EH (cell line): ENCODE measurements at regions not wholly inside any gene's neighbourhood (a gene's known extent, or its start where the extent isn't known, plus 50 kb on each side); places are given as distances from the start of the nearest gene placed in this dataset.

Source experiments
- DNase-seq: peaks from one replicate; pipeline ENCODE4 v3.0.0-alpha.2; 2015; ENCODE audit warnings: low read depth

DNA sequence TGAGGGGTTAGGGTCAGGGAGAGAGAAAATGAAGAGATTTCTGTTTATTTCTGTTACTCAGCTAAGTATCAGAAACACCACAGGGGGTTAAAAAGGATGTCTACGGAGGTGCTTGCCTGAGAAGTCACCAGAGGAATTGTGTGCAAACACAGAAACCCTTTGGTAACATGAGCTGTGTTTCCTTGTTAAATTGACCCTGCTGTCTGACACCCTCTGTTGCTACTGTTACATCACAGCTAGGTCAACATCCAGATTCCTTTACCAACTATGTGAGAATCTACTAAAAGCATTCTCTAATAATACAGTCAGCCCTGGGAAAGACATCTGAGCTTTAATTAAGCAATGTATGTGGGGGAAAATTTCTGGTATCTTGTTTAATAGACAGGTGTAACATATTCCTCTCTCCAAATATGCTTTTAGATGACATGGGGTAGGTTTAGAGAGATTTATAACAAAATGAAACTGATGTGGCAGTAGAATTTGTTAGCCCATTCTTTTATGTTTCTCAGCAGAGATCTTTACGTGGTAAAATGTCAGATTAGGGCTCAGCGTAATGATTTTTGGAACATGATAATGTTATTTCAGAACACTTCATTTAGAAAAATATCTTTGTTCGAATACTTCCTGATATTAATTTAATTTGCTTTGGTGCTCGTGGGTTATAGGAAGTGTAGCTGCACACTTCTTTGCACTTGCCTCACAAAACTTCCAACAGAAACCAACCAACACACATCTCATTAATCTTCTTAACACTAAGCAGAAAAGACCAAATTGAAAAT, 168.0 kb upstream of the AHR start:
- DNase-seq: peak; percentile 91

DNA sequence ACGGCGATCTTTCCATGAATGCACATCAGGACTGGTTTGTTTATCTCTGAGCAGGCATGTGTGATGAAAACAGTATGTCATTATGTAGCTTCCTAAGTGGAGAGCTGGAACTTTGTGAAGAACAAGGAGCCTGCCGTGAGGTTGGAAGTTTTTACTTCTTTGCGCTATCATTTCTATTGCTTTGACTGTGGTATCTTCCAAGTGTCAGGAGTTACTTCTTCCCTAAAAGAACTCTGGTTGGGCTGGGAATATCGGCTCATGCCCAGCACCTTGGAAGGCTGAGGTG, 167.4 kb upstream of the AHR start:
- DNase-seq: peak; percentile 20

DNA sequence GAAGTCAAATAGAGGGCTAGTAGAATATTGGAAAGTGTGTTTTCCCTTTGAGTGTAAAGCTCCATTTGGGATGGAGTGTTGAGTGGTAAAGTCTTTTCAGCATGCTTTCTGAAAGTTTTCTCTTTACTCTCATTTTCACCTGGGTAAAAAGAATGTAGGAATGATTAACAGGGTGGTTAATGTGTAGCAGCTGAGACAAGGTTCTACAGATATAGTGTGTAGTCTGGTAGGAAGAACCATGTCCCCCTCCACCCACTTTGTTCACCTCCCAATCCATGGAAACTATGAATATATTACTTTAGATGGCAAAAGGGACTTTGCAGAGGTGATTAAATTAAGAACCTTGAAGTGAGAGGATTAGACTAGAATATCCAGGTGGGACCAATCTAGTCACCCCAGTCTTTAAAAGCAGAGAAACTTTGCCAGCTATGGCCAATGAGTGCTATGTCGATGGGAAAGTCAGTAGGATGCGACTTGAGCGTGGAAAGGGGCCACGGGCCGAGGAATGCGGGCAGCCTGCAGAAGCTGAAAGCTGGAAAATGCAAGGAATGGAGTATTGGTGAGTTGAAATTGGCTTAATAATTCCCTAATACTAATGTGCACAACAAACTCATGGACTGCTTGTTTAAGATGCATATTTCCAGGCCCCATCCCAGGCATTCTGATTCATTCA, 166.3 kb upstream of the AHR start:
- no peak for DNase-seq

DNA sequence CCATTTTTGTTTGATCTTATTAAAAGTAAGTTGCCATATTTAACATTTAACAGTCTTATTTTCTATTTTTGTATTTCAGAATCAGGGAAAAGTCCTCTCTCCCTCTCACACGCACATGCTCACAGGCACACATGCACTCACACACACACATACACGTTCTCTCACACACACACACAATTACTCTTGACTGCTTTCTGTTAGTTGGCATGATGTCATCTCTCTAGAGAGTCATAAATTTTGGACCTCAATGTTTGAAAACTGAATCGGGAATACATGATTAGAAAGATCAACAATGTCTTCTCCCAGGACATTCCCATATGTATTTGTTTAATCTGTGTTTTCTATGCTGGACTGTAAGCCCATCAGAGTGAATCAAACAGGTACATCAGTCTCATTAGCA, 165.7 kb upstream of the AHR start:
- DNase-seq: no peak

DNA sequence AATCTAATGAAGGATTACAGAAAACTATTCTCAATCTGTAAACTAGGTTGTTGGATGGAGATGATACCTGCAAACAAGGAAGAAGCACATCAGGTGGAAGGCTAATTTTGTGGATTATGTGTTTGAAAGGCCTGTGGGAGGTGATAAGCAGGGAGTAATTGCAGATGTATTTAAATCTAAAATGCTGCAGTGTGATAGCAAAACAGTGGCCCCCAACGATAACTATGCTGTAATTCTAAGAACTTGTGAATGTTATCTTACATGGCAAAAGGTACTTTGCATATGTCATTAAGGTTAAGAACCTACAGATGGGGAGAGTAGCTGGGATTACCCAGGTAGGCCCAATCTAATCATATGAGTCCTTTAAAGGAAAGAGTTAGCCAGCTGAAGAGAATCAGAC, 164.5 kb upstream of the AHR start:
- DNase-seq: no peak

DNA sequence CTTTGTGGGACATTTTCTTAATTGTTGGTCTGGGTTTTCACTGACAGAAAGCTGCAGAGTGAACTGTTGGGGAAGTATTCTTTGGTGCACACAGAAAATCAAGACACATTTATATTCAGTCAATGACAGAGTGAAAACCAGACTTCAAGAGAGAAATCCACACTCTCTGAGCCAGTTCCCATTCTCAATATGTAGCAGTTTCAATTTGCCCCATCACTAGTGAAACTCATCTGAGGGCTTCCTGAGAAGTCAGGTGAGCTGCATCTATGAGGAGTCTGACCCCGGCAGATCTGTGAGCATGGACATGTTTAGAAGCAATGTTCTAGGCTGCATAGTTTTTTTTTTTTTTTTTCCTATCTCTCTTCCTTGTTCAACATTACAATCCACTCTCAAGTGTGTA, 163.7 kb upstream of the AHR start:
- no peak for DNase-seq

DNA sequence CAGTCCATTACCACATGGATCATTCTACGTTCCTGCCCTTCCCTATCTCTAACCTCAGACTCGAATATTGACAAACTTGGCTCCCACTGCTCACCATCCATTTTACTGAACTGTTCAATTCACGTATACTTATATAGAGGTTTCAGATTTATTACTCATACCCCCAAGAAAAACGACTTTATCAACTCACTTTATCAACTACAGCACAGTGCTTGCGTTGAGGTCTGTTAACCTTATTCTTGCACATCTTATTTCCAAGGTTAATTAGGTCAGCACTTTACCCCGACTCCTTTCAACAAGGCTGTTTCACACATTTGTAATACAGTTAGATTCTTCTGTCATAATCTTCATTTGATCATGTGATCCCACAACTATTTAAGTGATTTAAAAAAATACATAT, 162.3 kb upstream of the AHR start:
- DNase-seq: no peak

DNA sequence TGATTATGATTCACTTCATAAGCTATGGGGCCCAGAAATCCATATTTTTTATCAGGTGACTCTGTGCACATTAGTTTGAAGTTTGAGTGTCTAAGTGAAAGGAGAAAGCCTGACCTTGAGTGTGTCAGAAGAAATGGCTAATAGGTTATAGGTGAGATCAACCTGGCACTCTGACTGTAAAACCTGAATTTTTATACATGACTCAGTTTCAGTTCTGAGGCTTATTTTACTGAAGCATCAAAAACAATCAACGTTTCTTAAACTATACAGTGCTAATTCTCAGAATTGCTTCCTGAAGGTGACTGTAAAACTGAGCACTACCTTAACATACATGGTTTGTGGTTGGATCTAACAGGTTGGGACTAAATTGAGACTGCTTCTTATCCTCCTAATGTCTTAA, 159.4 kb upstream of the AHR start:
- no peak for DNase-seq

DNA sequence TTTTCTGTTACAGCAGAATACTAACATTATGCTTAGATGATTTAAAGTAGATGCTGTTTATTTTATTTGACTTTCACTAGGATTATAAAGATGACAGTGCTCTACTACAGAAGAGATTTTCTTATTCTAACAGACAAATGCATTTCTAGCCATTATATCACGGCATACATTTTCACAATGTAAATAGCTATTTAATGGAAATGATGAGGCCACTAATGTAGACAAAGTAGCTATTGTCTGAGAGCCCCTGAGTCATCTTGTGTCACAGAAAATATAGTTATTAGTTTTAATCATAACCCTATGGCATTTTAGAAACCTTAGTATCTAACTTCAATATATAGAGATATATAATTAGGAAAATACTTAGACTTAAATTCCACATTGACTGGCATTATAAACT, 158.0 kb upstream of the AHR start:
- no peak for DNase-seq

DNA sequence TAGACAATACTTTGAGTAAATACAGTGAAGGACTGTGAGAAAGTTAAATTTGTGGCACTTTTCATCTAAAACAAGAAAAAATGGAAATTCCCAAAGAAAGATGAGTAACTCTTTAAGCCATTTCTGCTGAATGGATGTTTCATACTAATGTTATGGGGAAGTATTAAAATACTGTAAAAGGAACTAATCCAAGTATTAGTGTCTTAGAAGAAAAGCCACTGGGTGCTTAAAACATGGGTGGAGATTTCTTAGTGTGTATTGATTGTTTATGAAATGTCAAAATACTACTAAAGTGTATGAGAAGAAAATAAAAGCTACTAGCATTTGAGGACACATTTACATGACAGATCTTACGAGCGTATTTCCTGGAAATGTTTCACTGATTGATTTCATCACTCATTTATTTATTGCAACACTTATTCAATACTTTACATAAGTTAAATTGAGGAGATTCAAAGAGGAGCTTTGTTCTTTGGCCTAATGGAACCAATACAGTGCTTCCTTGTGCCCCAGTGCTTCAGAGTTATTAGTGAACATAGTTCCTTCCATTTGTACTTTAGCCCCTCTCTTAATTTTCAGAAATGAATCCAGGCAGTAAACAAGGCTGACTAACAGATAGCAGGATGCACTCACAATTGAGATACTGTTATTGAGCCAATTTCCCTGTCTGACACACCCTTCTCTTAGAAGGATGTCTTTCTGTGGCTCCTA, 155.5 kb upstream of the AHR start:
- DNase-seq: peak; percentile 35

DNA sequence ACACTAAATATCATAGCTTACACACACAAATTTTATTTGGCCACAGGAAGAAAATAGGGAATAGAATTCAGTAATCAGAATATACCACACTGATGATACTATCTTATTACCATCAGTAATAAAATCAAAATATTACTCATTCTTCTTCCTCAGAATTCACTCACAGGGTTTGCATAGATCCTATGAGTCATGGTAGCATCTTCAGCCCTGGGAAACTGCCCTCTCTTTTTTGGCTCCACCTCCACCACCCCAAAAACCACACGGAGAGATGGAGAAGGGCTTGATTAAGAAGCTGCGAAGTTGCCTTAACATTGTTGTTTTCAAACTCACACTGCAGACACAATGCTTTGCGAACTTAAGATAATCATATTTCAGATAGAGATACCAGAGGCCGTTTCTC, 154.1 kb upstream of the AHR start:
- DNase-seq: peak; percentile 90

DNA sequence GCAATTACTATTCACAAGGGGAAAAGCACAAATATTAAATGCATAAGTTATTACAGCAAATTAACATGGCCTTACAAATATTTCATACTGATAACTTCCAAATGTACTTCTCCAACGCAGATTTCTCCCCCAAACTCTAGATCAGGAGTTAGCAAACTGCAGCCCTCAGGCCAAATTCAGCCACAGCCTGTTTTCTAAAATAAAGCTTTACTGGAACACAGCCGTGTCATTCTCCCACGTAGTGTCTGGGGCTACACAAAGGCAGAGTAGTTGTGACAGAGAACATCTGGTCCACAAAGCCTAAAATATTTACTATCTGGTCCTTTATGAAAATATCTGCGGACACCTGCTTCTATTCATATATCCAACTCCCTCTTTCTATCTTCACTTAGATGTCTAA, 151.8 kb upstream of the AHR start:
- no peak for DNase-seq

DNA sequence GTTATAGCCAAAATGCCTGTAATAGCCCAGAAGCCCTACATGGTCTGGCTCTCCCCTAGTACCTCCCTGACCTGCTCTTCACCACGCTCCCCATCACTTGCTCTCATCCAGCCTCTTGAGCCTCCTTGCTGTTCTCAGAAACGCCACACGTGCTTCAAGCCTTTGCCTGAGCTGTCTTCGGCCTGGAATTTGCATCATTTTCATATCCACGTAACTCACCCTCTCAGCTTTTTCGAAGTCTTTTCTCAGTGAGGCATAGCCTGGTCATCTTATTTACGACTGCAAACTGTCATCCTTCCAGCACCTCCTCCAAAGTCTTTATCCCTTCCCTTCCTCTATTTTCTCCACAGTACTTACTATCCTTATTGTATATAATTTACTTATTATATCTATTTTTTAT, 151.0 kb upstream of the AHR start:
- DNase-seq: peak; percentile 54

DNA sequence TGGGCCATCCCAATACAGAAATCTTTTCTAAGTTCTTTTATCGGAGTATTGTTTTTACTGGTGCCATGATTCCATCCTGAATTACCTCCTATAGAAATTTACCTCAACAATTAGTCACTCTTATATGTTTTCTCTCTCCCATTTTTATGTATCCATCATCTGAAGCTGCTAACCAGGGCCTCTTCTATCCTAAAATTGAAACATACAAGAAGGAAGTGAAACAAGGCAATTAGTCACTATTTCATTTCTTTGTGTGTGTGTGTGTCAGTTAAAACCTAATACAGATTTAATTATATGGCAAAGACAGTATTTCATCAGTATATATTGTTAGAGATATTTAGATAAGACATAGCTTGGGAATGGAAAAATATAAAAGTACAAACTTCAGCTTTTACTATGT, 148.4 kb upstream of the AHR start:
- DNase-seq: no peak

DNA sequence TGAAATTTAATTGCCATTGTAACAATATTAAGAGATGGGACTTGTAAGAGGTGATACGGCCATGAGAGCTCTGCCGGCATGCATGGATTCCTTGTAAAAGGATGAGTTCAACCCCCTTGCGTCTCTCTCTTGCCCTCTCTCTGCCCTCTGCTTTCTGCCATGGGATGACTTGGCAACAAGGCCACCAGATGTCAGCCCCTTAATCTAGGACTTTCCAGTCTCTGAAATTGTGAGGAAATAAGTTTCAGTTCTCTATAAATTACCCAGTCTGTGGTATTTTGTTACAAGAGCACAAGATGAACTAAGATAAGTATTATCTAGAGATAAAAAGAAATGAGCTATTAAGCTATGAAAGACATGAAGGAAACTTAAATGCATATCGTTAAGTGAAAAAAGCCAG, 145.7 kb upstream of the AHR start:
- DNase-seq: no peak

DNA sequence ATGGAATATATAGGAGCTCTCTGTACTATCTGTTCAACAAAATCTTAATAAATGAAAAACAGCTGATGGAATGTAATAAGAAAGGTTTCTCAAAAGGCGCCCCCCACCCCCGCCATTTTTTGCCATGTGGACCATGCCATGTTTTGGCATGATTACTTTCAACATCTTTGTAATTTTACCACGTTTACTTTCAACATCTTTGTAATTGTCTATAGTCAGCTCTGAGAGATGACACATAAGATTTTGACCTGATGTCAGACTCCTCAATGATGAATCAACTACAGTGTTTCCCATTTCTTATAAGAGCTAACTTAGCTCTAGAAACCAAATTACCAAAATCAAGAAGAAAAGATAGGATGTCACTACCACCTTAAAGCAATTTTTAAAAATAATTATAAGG, 144.9 kb upstream of the AHR start:
- DNase-seq: peak; percentile 18

DNA sequence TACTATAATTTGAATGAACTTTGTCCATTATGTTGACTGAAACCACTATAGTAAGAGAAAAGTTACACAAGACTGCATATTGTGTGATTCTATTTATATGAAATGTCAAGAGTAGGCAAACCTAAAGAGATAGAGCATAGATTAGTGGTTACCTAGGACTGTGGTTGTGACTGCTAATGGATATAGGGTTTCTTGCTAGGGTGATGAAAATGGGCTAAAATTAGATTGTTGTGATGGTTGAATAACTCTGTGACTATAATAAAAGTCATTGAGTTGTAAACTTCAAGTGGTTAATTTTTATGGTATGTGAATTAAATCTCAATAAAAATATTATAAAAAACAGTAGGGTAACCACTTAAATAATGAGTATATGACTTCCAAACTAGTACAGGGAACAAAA, 142.9 kb upstream of the AHR start:
- DNase-seq: no peak

DNA sequence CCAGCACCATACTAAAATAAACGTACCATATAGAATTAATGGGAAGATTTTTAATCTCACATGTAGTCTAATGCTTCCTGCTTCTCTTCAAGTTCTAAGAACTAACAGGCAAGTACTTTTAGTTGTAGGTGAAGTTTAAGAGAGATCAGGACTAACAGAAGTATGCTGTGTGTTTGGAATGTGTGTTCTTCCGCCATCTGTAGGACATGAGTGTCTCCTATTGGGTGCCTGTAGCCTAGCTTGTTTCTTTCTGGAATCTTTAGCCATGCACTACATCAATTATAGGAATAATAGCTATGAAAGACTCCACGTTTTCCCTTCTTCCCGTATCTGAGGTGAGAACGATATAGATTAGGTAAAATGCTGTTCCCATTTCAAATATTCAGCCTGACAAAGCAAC, 140.2 kb upstream of the AHR start:
- DNase-seq: peak; percentile 20

DNA sequence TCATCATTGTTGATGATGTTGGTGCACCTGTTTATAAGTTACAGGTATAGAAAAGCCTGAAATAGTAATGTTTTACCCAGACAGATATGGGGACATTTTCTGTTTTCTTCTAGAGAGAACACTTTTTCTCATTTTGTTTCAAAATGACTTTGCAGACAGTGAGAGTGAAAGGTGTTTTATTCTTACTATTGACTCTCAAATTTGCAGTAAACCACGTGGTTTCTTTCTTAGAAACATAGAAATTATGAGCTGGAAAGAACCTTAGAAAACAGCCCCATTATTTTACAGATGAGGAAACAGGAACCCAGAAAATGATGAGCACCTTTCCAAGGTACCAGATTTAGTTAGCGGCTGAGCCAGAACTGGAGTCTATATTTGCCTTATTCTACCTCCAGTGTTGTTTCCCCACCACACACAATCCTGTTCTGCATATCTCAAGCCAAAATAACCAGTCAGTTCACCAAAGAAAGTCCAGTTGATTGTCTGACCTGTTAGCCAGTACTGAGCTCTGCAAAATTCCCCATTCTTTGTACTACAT, 138.9 kb upstream of the AHR start:
- DNase-seq: no peak

DNA sequence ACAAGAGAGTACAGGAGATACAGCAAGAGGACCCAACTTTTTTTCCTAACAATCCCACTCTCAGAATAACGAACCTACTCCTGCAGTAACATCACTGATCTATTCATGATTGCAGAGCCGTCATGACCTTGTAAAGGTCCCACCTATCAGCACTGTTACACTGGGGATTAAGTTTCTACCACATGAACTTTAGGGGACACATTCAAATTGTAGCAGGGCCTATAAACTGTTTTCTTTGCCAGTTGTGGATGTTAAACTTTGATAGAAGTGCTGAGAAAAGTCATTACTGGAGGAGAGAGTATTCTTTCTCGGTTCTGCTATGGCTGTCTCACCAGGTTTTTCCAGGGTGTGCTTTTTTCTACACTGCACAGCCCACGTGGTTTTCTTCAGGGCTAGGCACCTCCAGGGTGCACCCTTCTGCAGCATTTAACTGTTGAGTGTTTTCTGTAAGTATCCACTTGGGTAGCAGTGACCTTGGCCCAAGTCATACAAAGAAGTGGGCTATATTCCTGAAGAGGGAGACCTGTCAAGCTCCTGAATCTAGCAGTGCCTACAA, 131.6 kb upstream of the AHR start:
- DNase-seq: no peak

DNA sequence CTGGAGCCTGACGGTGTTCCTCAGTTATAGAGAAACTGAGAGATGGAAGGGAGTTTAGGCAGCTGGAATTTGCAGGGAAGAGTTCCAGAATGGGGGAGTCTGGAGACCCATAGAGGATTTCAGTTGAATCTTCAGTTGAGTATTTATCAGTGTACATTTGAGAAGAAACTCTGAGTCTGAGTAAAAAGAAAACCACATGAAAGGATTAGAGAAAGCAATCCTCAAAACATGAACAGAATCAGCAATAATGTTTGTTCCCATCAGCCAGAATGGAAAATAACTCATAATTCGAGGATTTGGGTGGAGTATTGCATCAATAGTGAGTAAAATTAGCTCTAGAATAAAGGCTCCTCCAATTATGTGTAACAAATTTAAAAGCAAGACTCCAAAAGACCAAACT, 130.0 kb upstream of the AHR start:
- DNase-seq: no peak

DNA sequence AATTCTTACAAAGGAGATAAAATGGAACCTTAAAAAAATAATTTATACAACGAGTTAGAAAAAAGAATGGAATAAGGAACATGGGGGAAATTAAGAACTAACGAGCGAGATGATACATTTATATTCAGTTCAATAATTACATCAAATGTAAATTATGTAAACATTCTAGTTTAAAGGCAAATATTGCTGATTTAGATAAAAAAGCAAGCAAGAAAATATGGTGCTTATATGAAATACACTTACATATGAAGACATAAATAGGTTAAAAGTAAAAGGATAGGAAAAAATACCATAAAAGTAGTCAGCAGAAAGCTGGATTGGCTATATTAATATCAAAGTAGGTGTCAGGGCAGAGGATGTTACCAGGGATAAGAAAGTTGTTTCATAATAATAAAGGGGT, 127.0 kb upstream of the AHR start:
- no peak for DNase-seq
